H1 (cell line): ENCODE measurements at regions not wholly inside any gene's neighbourhood (a gene's known extent, or its start where the extent isn't known, plus 50 kb on each side); places are given as distances from the start of the nearest gene placed in this dataset.

Experiments
- ATF2 ChIP-seq: IDR thresholded peaks from 2 replicates; pipeline ENCODE4 v1.6.1; 2012; ENCODE audit warnings: low read length, inconsistent platforms
- EZH2 ChIP-seq: fragments of 200-600 bp; sonication (generic); IDR thresholded peaks from 2 replicates; pipeline ENCODE4 v1.7.1; 2012; ENCODE audit warnings: low read depth, mild to moderate bottlenecking, moderate library complexity, low read length, inconsistent platforms; ENCODE audit not compliant: severe bottlenecking
- JUND ChIP-seq: IDR thresholded peaks from 2 replicates; pipeline ENCODE4 v1.6.1; 2011; ENCODE audit warnings: mild to moderate bottlenecking, improper control_type of control experiment, low read length
- SP1 ChIP-seq: IDR thresholded peaks from 2 replicates; pipeline ENCODE4 v1.6.1; 2011; ENCODE audit warnings: low read depth, low read length

DNA sequence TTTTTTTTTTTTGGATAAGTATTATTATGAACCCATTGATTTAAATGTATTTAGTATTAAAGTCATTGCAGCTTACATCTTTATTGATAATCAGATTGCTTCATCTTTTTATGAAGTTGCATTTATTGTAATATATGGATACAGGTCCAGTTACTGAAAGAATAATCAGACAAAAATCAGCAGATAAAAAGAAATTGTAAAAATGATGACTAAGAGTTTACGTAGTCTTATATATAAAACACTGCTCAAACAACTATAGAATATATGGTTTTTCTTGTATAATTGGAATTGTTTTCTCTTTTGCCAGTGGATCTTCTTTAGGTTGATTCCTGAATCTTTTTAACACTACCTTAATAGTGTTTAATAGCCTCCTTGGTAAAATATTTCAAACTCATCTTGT, 378.3 kb downstream of the DUSP6 start (continued):
- no peak for TF ChIP-seq ATF2
- TF ChIP-seq EZH2: no peak
- no peak for TF ChIP-seq JUND
- TF ChIP-seq SP1: no peak
